NCI-H187 treated with DMSO at 0.1 percent for 48 hours (cell line): ENCODE measurements at regions not wholly inside any gene's neighbourhood (a gene's known extent, or its start where the extent isn't known, plus 50 kb on each side); places are given as distances from the start of the nearest gene placed in this dataset.

Experiments used
- DNase-seq: peaks from one replicate; lab custom pipeline; 2025; lab: John Stamatoyannopoulos, UW

DNA sequence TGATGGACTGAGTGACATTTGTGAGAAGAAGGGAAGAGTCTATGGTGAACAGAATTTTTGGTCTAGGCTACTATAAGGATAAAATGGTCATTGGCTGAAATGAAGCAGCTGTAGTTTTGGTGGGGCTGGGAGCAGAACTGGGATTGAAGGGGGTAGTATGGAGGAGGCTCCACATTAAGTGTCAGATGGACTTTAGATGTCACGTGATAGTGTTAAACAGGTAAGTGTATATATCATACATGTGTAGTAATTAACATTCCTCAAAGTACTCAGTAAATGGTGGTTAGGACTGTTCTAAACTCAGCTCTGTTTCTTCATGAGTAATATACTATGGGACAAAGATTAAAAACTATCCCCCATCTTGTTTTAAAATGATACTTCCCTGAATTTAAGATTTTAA lies 947.9 kb downstream of the PDHA2 start:
- DNase-seq, result no peak

DNA sequence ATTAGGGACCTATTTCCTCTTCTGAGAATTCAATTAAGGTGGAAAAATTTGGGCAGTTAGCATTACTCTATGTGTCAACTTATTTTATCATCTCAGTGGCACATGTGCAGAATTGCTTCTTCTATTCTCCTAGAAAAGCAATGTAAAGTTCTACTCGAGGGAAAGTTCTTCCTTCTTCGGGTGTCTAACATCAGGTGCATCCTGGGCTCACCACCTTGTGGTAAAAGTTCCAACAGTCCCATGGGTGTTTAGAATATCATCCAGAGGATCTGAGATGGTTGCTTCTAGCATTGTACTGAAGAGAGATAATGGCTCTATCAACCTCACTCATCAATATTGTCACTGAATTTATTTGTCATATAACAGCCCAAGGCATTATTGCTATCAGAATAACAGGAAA lies 969.7 kb downstream of the PDHA2 start:
- no peak for DNase-seq

DNA sequence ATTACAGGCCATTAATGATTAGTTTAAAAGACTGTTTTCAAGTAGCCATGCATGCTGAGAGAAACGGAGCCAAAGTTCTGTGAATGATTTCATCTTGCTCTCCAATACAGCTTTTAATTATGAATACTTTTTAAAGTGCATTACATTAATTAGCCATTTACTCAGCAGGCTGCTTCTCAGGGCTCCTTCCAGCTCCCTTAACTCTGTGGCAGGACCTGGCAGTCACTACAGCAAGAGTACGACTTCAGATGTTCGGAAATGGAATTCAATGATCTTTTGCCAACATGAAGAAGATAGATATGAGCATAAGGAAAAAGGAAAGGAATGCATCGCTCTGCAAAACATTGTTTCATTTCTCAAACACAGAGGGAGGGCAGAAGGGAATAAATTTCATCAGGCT lies 987.2 kb downstream of the PDHA2 start:
- DNase-seq, result no peak

DNA sequence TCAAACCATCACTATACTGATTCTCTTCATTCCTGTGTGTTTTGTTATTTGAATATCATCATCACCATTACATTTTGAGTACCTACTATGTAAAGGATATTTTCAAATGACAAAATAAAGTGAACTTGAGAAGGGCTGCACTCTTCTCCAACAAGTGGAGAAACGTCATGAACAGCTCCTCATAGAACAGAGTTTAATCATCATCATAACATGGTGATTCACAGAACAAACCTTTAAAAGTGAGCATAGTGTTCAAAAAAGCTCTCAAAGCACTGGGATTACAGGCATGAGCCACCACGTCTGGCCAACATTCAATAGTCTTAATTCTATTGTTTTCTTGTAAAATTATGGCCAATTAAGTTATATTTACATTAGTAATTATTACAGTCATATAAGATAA lies 993.9 kb downstream of the PDHA2 start:
- DNase-seq, result no peak

DNA sequence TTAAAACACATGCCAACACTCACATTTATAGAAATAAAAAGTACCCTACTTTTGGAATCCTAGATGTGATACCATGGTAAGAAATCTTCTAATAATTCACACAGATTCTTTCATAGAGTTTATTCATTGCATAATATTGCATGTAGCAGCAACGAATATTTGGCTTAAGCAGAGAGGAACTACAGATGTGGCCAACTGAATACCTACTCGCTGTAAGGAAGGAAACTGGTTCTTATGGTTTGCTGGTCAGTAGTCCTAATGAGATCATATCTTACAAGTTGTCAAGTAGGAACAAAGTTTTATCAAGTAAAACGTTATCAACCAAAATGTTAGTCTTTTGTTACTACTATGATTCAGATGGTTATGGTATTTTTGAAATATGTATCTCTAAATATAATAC lies 996.1 kb downstream of the PDHA2 start:
- no peak for DNase-seq

DNA sequence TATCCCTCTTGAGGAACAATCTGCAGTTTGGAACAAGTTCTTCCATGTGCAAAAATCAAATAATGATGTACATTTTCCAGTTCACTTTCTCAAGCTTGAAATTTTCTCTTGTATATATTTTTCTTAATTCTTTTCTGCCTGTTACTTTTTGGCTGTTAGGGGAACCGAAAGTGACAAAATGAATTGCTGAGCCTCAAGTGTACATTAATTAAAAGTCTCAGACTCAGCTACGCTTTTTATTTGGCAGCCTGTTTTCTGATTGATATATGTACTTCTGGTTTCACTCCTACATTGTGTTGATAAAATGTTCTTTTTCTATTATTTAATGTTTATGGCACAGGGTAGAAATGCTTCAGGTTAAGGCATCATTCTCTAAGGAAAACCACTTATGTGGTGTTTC lies 999.5 kb downstream of the PDHA2 start:
- no peak for DNase-seq

DNA sequence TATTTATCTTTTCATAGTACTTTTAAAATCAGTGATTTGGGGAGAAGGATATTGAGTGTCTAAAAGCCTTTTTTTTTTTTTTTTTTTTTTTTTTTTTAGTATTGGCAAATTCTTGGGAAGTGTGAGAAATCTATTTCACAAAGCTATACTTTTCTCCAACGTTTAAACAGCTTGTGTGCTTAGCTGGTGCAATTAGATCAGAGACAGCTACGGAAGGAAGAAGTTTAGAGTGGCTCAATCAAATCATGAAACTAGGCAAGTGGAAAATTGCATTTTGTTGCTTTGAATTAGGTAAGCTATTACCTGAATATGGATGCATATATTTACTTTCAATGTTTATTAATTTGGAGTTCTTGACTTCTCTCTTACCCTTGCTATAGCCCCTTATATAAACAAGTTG lies 1001.9 kb downstream of the PDHA2 start:
- no peak for DNase-seq

DNA sequence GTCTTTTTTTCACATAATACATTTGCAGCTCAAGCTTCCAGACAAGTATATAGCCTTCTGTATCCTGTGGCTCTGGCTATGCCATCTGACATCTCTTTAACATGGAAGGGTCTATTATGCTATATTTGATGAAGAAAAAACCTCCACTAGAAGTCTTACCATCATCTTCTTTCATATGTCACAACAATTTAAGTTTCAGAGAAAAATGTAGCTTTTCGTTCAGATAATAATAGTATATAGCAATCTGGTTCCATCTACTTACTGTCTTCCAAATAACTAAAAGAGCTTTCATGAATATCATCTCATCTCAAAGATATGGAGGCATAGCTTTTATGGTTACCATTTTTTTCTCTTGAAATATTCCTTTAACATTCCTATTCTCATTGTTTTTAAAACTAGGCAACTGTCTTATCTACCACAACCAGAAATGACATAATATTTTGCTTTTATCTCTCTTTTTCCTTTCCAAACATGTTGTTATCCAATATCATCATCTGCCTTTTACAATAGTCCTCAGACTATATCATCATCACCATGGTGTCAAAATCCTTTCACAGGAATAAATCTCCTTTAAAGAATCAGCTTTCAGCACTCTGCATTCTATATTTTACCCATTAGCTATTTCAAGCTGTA lies 1005.1 kb downstream of the PDHA2 start:
- DNase-seq, result no peak

DNA sequence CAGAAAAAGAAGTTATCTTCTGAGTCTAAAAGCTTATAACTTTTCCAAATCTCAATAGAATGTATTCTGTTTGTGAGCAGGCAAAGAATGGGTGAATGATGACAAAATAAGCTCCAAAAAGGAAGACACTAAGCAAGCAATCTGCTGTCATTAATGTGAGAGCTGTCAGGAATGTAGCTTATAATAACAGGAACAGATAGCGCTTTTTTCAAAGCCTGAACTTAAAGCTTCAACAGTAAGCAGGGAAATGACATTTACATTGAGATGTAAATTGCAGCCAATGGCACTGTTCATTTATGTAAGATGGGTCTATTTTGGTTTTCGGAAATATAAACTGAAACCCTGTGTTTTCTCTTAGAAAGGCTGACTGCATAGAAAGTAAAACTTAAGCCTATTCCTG lies 1005.9 kb downstream of the PDHA2 start:
- no peak for DNase-seq

DNA sequence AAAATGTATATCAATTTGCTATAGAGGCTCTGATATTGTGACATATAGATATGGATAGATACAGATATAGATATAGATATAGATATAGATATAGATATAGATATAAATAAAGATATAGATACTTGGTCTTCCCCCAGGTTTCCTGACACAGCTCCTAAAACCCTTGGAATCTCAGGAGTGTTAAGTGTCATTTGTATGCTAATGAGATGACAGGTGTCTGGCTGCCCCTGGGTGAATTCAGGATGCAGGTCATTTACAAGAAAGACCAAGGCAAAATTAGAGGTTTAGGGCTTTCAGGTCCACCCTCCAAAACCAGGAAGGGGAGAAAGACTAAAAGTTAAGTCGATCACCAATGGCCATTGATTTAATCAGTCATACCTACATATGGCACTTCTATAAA lies 1034.8 kb downstream of the PDHA2 start:
- no peak for DNase-seq

DNA sequence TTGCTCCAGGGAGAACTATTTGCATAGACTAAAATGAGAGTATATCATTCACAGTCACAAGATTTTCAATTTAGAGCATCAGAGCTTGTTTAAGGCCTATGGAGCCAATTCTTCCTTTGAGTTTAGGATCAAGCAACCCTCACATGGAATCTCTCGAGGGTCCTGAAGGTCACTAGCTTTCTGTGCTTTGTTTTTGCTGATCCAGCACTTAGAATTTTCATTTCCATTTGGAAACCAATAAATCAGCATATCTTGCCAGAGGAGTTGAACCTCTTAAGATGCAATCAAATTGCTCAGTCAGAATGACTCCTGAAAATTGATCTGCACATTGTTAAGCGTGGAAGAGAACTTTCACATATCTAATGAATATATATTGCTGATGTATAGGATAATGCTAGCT lies 1039.6 kb downstream of the PDHA2 start:
- no peak for DNase-seq

DNA sequence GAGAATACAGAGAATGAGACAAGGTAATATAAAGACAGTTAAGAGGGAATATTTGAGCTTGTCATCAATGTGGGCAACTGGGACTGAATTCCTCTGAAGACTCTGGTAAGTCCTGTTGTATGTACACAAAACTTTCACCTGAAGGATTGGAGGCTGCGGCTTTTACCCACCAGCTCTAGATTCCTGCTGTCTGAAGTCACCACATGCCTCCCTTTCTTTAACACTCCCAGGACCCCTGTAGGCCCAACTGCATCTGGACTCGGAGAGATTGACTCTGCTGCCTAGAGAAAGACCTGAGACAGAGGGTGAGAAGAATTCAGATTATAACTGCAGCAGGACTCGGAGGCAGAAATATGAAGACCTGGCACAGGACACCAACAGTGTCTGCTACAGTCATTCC lies 1048.0 kb downstream of the PDHA2 start:
- no peak for DNase-seq

DNA sequence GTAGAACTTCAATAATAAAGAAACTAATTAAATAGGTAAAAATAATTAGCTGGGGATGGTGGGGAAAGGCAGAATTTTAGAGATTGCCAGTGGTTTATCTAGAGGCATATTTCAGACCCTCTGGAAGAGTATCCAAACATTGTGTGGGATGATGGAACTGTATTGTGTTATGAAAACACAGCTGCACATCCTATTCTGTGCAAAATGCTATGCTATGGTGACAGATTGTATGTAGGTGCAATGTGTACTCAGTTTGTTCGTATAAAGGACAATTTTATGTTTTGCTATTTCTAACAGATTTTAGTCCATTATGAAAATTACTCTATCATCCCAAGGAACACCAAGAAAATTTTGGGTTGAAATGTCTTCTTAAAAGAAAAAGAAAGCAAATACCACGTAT lies 1054.7 kb downstream of the PDHA2 start:
- DNase-seq, result no peak

DNA sequence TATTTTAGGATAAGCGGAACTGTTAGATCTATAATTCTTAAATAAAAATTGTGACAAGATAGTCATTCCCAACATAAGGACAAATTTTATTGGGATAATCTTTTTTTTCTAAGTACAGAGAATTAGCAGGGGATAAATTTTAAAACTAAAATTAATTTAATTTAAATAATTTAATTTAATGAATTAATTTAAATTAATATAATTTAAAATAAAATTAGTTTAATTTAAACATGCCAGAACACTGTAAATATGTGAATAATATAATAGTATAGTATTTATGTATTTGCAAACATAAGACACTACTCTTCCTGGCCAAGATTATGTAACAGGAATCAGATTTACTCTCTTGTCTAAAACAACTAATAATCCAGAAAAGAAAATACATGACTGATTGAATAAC lies 1055.9 kb downstream of the PDHA2 start:
- DNase-seq, result no peak

DNA sequence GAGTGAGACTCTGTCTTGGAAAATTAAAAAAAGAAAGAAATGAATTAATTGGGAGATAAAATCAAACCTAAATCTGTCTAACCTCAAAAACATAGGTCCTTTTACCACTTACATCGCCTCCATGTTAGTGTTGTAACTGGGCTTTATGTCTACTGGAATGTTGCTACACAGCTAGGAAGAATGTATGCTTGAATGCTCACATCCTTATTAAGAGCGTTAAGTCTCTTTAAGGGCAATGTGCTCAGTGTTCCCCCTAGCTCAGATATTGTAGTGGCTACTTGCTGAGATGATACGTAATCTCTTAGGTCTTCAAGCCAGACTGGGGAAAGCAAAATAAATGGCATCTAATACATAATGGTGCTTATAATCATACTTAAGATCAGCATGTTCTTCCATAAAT lies 1072.8 kb downstream of the PDHA2 start:
- DNase-seq, result no peak

DNA sequence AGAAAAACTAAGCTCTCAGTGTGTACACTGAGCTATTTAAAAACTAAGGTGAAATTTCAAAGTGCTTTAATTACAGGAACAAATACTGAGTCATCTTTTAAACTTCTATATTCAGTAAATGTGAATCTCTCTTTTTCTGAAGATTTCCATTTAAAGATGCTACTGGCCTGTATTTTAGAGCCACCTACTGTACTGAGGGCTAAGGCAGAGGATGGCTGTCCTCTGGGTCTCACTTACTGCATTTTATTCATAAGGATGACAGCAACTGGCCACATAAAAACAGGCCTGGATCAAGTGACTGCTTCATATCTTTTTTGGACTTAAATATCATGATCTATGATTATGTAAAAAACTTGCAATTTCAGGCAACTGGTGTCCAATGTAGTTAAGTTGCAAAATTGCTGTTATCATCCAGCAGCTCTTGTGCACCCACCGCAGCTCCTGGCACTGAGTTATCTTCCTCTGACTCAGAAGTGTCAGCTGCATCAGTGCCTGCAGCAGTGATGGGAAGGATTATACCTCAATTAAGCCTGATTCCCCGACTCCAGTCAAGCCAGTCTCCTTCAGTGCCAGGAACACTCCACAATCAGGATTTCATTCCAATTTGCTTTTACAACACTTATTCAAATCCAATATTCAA lies 1073.7 kb downstream of the PDHA2 start:
- DNase-seq, result no peak

DNA sequence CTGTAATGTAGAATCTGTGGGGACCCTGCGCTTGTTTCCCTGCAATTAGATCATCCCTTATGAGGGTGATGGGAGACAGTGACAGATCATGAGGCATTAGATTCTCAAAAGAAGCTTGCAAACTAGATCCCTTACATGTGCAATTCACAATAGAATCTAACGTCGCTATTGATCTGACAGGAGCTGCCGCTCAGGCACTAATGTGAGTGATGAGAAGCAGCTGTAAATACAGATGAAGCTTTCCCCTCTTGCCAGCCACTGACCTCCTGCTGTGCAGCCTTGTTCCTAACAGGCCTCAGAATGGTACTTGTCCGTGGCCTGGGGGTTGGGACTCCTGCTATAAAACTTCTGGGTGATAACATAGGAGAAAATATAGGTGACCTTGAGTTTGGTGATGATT lies 1076.8 kb downstream of the PDHA2 start:
- DNase-seq, result peak; percentile 1

DNA sequence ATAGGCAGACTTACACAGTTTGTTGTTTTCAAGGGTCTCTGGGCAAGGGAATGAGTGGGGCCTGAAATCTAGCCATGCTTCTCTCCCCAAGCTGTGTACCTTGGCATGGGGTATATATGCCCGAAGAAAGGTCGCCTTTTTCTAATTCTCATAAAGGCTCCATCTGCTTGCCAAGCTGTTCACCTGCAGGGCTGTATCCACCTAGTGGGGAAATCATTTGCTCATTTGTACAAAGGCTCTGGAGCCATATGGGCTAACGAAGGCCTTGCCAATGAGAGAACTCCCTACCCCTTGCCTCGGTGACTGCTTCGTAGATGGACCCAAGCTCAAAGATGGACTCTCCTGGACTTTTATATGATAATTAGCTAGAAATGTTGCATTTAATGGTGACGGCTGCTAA lies 1097.0 kb downstream of the PDHA2 start:
- no peak for DNase-seq

DNA sequence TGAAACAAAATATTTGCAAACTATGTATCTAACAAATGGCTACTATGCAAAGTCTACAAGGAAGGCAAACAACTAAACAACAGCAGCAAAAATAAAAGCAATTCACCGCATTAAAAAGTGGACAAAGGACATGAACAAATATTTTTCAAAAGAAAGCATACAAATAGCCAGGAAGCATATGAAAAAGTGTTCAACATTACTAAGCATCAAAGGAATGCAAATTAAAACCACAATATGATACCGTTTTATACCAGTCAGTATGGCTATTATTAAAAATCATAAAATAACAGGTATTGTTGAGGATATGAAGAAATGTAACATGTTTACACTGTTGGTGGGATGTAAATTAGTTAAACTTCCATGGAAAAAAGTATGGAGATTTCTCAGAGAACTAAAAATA lies 1106.7 kb downstream of the PDHA2 start:
- no peak for DNase-seq

DNA sequence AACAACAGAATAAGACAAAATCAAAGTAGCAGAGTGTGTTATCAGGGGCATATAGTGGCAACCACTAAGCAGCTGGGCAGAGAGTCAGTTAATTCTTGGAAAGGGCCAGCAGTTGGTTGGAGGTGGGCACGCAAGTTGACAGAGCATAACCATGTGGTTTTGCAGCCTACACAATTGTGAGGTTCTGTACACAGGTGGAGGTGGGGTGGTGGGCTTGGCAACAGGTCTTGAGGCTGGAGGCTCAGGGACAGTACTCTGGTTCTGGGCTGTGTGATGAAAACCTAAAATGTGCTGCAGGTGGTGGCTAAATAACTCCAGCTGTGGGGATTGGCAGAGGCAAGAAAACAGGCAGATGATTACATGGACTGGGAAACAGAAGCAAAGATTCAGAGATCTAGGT lies 1112.7 kb downstream of the PDHA2 start:
- no peak for DNase-seq

DNA sequence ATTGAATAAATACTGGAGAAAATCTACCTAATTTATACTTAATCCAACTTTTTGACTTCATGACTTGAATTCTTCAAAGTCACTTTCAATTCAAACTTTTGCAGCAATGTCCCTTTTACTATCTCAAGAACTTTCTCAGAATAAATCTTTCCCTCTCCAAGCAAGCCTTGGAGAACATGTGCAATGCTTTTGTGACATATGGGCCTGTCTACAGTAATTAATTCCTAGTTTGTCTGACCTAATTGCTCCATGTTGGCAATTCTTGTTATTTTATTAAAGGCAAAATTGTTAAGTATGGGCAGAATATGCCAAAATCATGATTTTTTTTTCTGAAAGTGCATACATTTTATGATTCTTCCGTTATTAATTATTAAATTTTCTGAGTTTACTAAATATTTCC lies 1115.3 kb downstream of the PDHA2 start:
- no peak for DNase-seq

DNA sequence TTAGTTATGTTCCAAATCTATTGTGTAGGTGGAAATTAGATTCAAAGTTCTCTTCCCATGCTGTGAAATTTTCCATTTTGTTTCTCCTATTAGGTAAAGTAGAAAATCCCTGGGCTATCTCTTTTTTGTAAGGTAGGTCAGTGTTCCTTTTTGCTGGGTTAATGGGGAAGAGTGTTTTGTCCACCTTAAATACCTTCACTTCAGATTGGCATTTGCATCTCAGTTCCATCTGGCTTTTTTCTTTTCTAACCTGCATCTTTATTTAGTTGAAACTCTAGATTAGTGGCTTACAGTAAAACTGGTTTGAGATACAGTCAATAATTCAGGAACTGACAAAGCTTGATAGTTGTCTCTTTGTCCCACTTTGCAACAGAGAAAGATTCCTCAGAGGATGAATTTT lies 1115.8 kb downstream of the PDHA2 start:
- DNase-seq, result no peak

DNA sequence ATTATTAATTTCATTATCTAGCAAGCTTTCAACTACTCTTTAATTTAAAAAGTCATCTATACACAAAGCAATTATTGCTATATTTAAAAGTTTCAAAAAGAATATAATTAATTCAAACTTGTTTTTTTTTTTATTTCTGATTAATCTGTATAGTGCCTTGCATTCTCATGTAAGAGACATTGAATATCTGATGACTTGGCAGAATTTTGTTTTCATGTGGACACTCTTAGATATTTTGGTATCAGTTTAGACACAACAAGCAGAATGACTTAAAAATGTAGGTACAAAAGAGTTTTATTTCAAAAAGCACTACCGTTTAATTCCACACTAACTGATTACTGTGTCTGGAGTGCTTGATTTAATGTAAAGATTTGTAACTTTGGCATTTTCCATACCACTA lies 1129.6 kb downstream of the PDHA2 start:
- no peak for DNase-seq

DNA sequence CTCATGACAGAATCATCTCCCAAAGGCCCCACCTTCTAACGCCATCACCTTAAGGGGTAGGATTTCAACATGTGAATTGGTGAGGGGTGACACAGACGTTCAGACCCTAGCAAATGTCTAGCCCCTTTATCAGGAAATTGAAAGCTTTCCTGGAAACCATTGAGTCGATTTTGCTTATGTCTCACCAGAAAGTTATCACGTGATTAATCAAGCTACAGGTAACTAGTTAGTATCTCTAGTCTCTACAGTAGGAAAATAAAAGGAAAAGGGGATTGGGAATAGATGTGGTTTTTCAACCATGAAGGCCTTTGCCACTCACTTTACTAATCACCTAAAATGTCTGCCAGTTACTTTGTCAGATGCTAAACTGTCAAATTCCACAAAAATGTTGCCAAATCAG lies 1133.0 kb downstream of the PDHA2 start:
- DNase-seq, result no peak
